Astrocyte (in vitro differentiated cells and primary cell): ENCODE measurements at regions not wholly inside any gene's neighbourhood (a gene's known extent, or its start where the extent isn't known, plus 50 kb on each side); places are given as distances from the start of the nearest gene placed in this dataset.
A peak's percentile ranks its signal among the peaks of the same experiment; 100 is the strongest.

ENCODE experiments used
- DNase-seq: peaks from one replicate; pipeline ENCODE4 v3.0.0-alpha.2; 2010; ENCODE audit warnings: low read depth
- FAIRE-seq: peaks from 2 replicates; lab custom pipeline; 2011; peaks lifted over from hg19 to GRCh38; lab: Jason Lieb, UNC
- H2AFZ ChIP-seq: 2 replicates; pipeline ENCODE4 v1.6.0; 2012; ENCODE audit warnings: low read depth, low read length, inconsistent platforms
- H3K27ac ChIP-seq: 2 replicates; pipeline ENCODE4 v1.5.1; 2011; ENCODE audit warnings: low read depth, low read length, inconsistent platforms
- H3K27me3 ChIP-seq: 2 replicates; pipeline ENCODE4 v1.6.0; 2011; ENCODE audit warnings: low read length, inconsistent platforms; ENCODE audit not compliant: insufficient read depth
- H3K36me3 ChIP-seq: 2 replicates; pipeline ENCODE4 v1.5.1; 2011; ENCODE audit warnings: low read length, inconsistent platforms; ENCODE audit not compliant: insufficient read depth
- H3K4me1 ChIP-seq: 2 replicates; pipeline ENCODE4 v1.5.1; 2011; ENCODE audit warnings: low read length, inconsistent platforms; ENCODE audit not compliant: insufficient read depth
- H3K4me2 ChIP-seq: 2 replicates; pipeline ENCODE4 v1.6.0; 2012; ENCODE audit warnings: low read length, inconsistent platforms
- H3K4me3 ChIP-seq: 2 replicates; pipeline ENCODE4 v1.5.1; 2011; ENCODE audit warnings: low read depth, mild to moderate bottlenecking, low read length, inconsistent platforms; ENCODE audit not compliant: insufficient read depth
- H3K79me2 ChIP-seq: 2 replicates; pipeline ENCODE4 v1.6.0; 2012; ENCODE audit warnings: mild to moderate bottlenecking, low read length, inconsistent platforms; ENCODE audit not compliant: insufficient read depth
- H3K9ac ChIP-seq: 2 replicates; pipeline ENCODE4 v1.6.0; 2012; ENCODE audit warnings: mild to moderate bottlenecking, low read length, inconsistent platforms
- H3K9me3 ChIP-seq: 2 replicates; pipeline ENCODE4 v1.5.1; 2012; ENCODE audit warnings: low read depth, mild to moderate bottlenecking, low read length, inconsistent platforms; ENCODE audit not compliant: insufficient read depth
- H4K20me1 ChIP-seq: 2 replicates; pipeline ENCODE4 v1.6.0; 2012; ENCODE audit warnings: low read length, inconsistent platforms; ENCODE audit not compliant: insufficient read depth
- H3K27ac Mint-ChIP-seq: one replicate; pipeline ENCODE4 v1.8.0; 2021; ENCODE audit warnings: mild to moderate bottlenecking, mixed read lengths; ENCODE audit not compliant: unreplicated experiment
- H3K27me3 Mint-ChIP-seq: one replicate; pipeline ENCODE4 v1.8.0; 2021; ENCODE audit warnings: low read depth, mixed read lengths; ENCODE audit not compliant: unreplicated experiment
- H3K36me3 Mint-ChIP-seq: one replicate; pipeline ENCODE4 v1.8.0; 2021; ENCODE audit warnings: low read depth, mixed read lengths; ENCODE audit not compliant: unreplicated experiment
- H3K4me1 Mint-ChIP-seq: one replicate; pipeline ENCODE4 v1.8.0; 2021; ENCODE audit warnings: low read depth, mixed read lengths; ENCODE audit not compliant: unreplicated experiment
- H3K4me3 Mint-ChIP-seq: one replicate; pipeline ENCODE4 v1.8.0; 2021; ENCODE audit warnings: mild to moderate bottlenecking, moderate library complexity, mixed read lengths; ENCODE audit not compliant: unreplicated experiment
- H3K9me3 Mint-ChIP-seq: one replicate; pipeline ENCODE4 v1.8.0; 2021; ENCODE audit warnings: mild to moderate bottlenecking, mixed read lengths; ENCODE audit not compliant: unreplicated experiment
- CTCF ChIP-seq: IDR thresholded peaks from 2 replicates; pipeline ENCODE4 v1.5.1; 2011; ENCODE audit warnings: low read depth, mild to moderate bottlenecking, inconsistent platforms, low read length, moderate library complexity; ENCODE audit not compliant: insufficient read depth
- EZH2 ChIP-seq: IDR thresholded peaks from 2 replicates; pipeline ENCODE4 v1.6.1; 2012; ENCODE audit warnings: mild to moderate bottlenecking, low read length, inconsistent platforms; ENCODE audit not compliant: insufficient read depth

GRCh38 chr9:82645600-82645999 lies 417.3 kb downstream of the RASEF start:
- Mint-ChIP-seq H3K4me3 (no peak overlapping the region), H3K9me3 (peaks cover 2% of the 10 kb centered on the region), H3K4me1 (peaks cover 2% of the 10 kb centered on the region), H3K27ac (no peak overlapping the region), H3K27me3 (no peaks in the 10 kb centered on the region), H3K36me3 (no peaks in the 10 kb centered on the region)
- no peak overlapping the region for H3K9ac ChIP-seq
- H3K27me3 ChIP-seq: no peaks in the 10 kb centered on the region
- DNase-seq: peak; percentile 16
- no peaks in the 10 kb centered on the region for H3K79me2 ChIP-seq
- TF ChIP-seq CTCF (no peak), EZH2 (no peak)
- no peaks in the 10 kb centered on the region for H3K4me1 ChIP-seq
- no peak for FAIRE-seq
- no peaks in the 10 kb centered on the region for H3K36me3 ChIP-seq
- H3K9me3 ChIP-seq: no peaks in the 10 kb centered on the region
- no peak overlapping the region for H3K4me3 ChIP-seq
- H3K4me2 ChIP-seq: no peak overlapping the region
- H2AFZ ChIP-seq: no peak overlapping the region
- H4K20me1 ChIP-seq: no peaks in the 10 kb centered on the region
- H3K27ac ChIP-seq: no peak overlapping the region

- no peak for TF ChIP-seq EZH2
- Histone ChIP-seq H3K9ac (no peak overlapping the region), H3K4me1 (no peaks in the 10 kb centered on the region), H3K27me3 (no peaks in the 10 kb centered on the region), H3K4me2 (no peak overlapping the region), H3K4me3 (no peak overlapping the region), H2AFZ (no peak overlapping the region), H3K27ac (no peak overlapping the region), H4K20me1 (no peaks in the 10 kb centered on the region), H3K79me2 (no peaks in the 10 kb centered on the region), H3K36me3 (no peaks in the 10 kb centered on the region), H3K9me3 (no peaks in the 10 kb centered on the region)
- Mint-ChIP-seq H3K27me3 (no peaks in the 10 kb centered on the region), H3K9me3 (no peaks in the 10 kb centered on the region), H3K27ac (no peak overlapping the region), H3K4me1 (peaks cover 2% of the 10 kb centered on the region), H3K36me3 (no peaks in the 10 kb centered on the region), H3K4me3 (no peak overlapping the region)
- DNase-seq: no peak
- FAIRE-seq: no peak
These were observed 412.6 kb downstream of the RASEF start for GRCh38 chr9:82650368-82650767.

- H3K4me3 Mint-ChIP-seq: no peak overlapping the region
- H2AFZ ChIP-seq: no peak overlapping the region
- no peaks in the 10 kb centered on the region for H3K27me3 Mint-ChIP-seq
- no peaks in the 10 kb centered on the region for H3K36me3 ChIP-seq
- H3K9ac ChIP-seq: no peak overlapping the region
- H3K36me3 Mint-ChIP-seq: no peaks in the 10 kb centered on the region
- no peak overlapping the region for H3K4me3 ChIP-seq
- no peak overlapping the region for H3K27ac ChIP-seq
- no peaks in the 10 kb centered on the region for H3K27me3 ChIP-seq
- no peaks in the 10 kb centered on the region for H3K4me1 Mint-ChIP-seq
- H3K4me1 ChIP-seq: no peaks in the 10 kb centered on the region
- no peak for FAIRE-seq
- DNase-seq: no peak
- H3K79me2 ChIP-seq: no peaks in the 10 kb centered on the region
- H4K20me1 ChIP-seq: no peaks in the 10 kb centered on the region
- TF ChIP-seq CTCF: no peak
- no peak for TF ChIP-seq EZH2
- no peaks in the 10 kb centered on the region for H3K9me3 ChIP-seq
- no peaks in the 10 kb centered on the region for H3K9me3 Mint-ChIP-seq
- H3K4me2 ChIP-seq: no peak overlapping the region
- H3K27ac Mint-ChIP-seq: no peak overlapping the region
These were observed 411.5 kb downstream of the RASEF start for GRCh38 chr9:82651474-82651873.
